ENCODE measurements at regions not wholly inside any gene's neighbourhood (a gene's known extent, or its start where the extent isn't known, plus 50 kb on each side); places are given as distances from the start of the nearest gene placed in this dataset.

DNA sequence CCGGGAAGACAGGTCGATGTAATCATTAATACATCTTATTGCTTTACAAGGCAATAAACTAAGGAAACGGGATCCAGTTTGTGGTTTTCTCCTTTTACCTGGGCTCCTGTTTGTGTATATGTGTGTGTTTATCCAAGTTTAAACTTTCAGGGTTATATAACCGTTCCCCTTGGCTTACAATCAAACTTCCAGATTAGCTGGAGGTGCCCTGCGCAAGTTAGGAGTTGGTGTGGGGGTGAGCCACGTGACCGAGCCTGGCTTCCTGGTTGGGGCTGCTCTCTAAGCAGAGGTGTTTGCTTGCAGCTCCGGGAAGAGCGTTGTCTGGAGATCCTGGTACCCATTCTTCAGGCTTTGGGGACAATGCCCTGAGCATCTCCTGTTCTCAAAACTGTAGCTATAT is 129.2 kb downstream of the FHDC1 start:
- DNase-seq (ENCODE audit: insufficient read length, low spot score) (no peak), FAIRE-seq (no peak)
- TF ChIP-seq, protein P1, sequence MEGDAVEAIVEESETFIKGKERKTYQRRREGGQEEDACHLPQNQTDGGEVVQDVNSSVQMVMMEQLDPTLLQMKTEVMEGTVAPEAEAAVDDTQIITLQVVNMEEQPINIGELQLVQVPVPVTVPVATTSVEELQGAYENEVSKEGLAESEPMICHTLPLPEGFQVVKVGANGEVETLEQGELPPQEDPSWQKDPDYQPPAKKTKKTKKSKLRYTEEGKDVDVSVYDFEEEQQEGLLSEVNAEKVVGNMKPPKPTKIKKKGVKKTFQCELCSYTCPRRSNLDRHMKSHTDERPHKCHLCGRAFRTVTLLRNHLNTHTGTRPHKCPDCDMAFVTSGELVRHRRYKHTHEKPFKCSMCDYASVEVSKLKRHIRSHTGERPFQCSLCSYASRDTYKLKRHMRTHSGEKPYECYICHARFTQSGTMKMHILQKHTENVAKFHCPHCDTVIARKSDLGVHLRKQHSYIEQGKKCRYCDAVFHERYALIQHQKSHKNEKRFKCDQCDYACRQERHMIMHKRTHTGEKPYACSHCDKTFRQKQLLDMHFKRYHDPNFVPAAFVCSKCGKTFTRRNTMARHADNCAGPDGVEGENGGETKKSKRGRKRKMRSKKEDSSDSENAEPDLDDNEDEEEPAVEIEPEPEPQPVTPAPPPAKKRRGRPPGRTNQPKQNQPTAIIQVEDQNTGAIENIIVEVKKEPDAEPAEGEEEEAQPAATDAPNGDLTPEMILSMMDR (IDR thresholded peaks at IDR 0.05; ENCODE audit: insufficient read depth, missing control alignments), result no peak

DNA sequence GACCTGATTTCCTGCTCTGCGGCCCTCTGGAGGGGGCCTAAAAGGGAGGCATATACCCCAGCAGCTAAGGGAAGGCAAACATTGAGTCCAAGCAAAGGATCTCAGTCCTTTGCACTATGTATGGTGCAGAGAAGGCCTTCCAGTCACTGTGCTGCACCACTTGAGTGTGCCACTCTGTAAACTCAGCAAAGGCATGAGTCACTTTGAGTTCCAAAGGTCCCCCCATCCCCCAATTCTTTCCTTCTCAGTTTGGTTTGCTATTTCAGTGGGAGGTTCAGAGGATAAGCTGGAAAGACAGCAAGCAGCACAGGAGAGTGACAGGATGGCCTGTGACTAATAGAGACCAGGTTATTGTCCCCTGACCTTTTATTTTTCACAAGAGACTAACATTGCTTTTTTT is 131.3 kb downstream of the FHDC1 start:
- no peak for DNase-seq (ENCODE audit: insufficient read length, low spot score)
- TF ChIP-seq, protein P1 (IDR thresholded peaks at IDR 0.05; ENCODE audit: insufficient read depth, missing control alignments), result no peak
- FAIRE-seq, result no peak

- DNase-seq (ENCODE audit: insufficient read length, low spot score) (no peak), FAIRE-seq (no peak)
Observed at GRCh38 chr4:153068751-153069150, 132.6 kb downstream of the FHDC1 start.

DNA sequence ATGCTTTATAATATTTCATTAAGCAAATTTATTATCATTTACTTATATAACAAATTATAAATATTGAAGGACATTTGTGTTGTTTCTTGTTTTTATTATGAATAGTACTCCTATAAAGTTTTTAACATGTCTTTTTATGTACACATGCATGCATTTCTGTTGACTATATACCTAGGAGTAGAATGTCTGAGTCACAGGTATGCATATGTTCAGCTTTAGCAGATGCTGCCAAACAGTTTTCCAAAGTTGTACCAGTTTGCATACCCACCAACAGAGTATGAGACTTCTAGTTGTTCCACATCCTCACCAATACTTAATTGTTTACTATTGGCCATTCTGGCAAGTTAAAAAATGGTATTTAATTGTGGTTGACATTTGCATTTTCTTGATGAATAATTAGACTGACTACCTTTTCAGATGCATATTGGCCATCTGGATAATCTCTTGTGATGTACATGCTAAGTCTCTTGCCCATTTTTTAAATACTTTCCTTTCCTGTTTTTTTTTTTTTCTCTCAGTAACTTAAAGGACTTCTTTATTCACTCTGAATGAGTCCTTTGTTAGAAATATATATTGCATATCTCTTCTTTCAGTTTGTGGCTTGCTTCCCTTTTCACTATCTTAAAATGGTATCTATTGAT is 132.2 kb upstream of the TRIM2 start:
- TF ChIP-seq, protein P1 (IDR thresholded peaks at IDR 0.05; ENCODE audit: insufficient read depth, missing control alignments), result no peak
- no peak for DNase-seq (ENCODE audit: insufficient read length, low spot score)
- FAIRE-seq, result no peak

More at GRCh38 chr4:153068751-153069150, 132.6 kb downstream of the FHDC1 start:
- TF ChIP-seq, protein P1 (IDR thresholded peaks at IDR 0.05; ENCODE audit: insufficient read depth, missing control alignments), result no peak

GRCh38 chr4:153072661-153073060 is 131.6 kb upstream of the TRIM2 start:
- TF ChIP-seq, protein P1 (IDR thresholded peaks at IDR 0.05; ENCODE audit: insufficient read depth, missing control alignments), result no peak
- DNase-seq (ENCODE audit: insufficient read length, low spot score) (no peak), FAIRE-seq (no peak)

DNA sequence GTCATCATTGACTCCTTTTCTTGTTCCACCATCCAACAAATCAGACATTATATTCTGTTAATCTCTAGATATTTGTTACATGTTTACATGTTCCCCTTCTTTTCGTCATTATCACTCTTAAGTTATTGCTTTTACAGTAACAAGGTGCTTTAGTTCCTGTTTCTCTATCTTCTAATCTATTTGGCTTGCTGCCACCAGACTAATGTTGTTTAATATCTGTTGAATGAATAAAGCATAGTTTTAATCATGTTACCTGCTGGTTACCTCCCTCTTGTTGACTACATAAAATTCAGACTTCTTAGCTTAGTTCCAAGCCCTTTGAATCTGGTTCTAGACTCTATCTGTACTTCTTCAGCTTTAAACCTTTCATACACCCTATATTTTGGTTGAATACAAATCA is 129.8 kb upstream of the TRIM2 start:
- DNase-seq (ENCODE audit: insufficient read length, low spot score) (no peak), FAIRE-seq (no peak)
- TF ChIP-seq, protein P1 (IDR thresholded peaks at IDR 0.05; ENCODE audit: insufficient read depth, missing control alignments), result no peak

GRCh38 chr4:153074936-153075630 is 129.2 kb upstream of the TRIM2 start:
- FAIRE-seq, result no peak
- DNase-seq (ENCODE audit: insufficient read length, low spot score), result no peak
- TF ChIP-seq, protein P1 (IDR thresholded peaks at IDR 0.05; ENCODE audit: insufficient read depth, missing control alignments), result no peak

All from D721Med (cell line).